ENCODE measurements at regions not wholly inside any gene's neighbourhood (a gene's known extent, or its start where the extent isn't known, plus 50 kb on each side); places are given as distances from the start of the nearest gene placed in this dataset.

GRCh38 chr10:14453593-14453992, 122.9 kb upstream of the FRMD4A start:
- Mint-ChIP-seq H3K36me3 (no peaks in the 10 kb centered on the region), H3K4me3 (no peak overlapping the region), H3K27me3 (peaks cover 17% of the 10 kb centered on the region), H3K4me1 (no peaks in the 10 kb centered on the region), H3K27ac (no peak overlapping the region), H3K9me3 (peaks cover 0 to 10% (median 1%) of the 10 kb centered on the region in 7 donors)
- H3K4me3 ChIP-seq (ENCODE audit: low read depth, low read length) = no peak overlapping the region
- H3K27me3 ChIP-seq (ENCODE audit: control insufficient read depth, insufficient read depth, low read length) = no peaks in the 10 kb centered on the region
- ATAC-seq (ENCODE audit: low read depth in 2 of 2) (no peak), DNase-seq (no peak)
- no peaks in the 10 kb centered on the region for H3K36me3 ChIP-seq (ENCODE audit: control insufficient read depth, insufficient read depth, low read length)
- H3K9me3 ChIP-seq (ENCODE audit: control insufficient read depth in 2 of 2, low read length in 2 of 2) = no peaks in the 10 kb centered on the region
- no peak overlapping the region for H3K27ac ChIP-seq (ENCODE audit: insufficient read depth, low read length, poor library complexity, severe bottlenecking)
- no peaks in the 10 kb centered on the region for H3K4me1 ChIP-seq (ENCODE audit: control insufficient read depth, insufficient read depth, low read length, poor library complexity, severe bottlenecking)

- no peaks in the 10 kb centered on the region for H3K4me1 Mint-ChIP-seq
- H3K4me3 Mint-ChIP-seq = no peak overlapping the region
Measured at GRCh38 chr10:14451341-14451740, 120.6 kb upstream of the FRMD4A start.

GRCh38 chr10:14450041-14450491, 119.3 kb upstream of the FRMD4A start:
- Mint-ChIP-seq H3K9me3 (peaks cover 0 to 3% (median 1%) of the 10 kb centered on the region in 7 donors), H3K27ac (no peak overlapping the region), H3K27me3 (peaks cover 10% of the 10 kb centered on the region), H3K4me3 (no peak overlapping the region), H3K4me1 (no peaks in the 10 kb centered on the region), H3K36me3 (no peaks in the 10 kb centered on the region)
- DNase-seq = no peak
- Histone ChIP-seq H3K27me3 (ENCODE audit: control insufficient read depth, insufficient read depth, low read length) (no peaks in the 10 kb centered on the region), H3K4me1 (ENCODE audit: control insufficient read depth, insufficient read depth, low read length, poor library complexity, severe bottlenecking) (no peaks in the 10 kb centered on the region), H3K36me3 (ENCODE audit: control insufficient read depth, insufficient read depth, low read length) (no peaks in the 10 kb centered on the region), H3K27ac (ENCODE audit: insufficient read depth, low read length, poor library complexity, severe bottlenecking) (no peak overlapping the region), H3K4me3 (ENCODE audit: low read depth, low read length) (no peak overlapping the region), H3K9me3 (ENCODE audit: control insufficient read depth in 2 of 2, low read length in 2 of 2) (no peaks in the 10 kb centered on the region)
- no peak for ATAC-seq (ENCODE audit: low read depth in 2 of 2)

More at GRCh38 chr10:14451341-14451740, 120.6 kb upstream of the FRMD4A start:
- Histone ChIP-seq H3K36me3 (ENCODE audit: control insufficient read depth, insufficient read depth, low read length) (no peaks in the 10 kb centered on the region), H3K4me3 (ENCODE audit: low read depth, low read length) (no peak overlapping the region), H3K9me3 (ENCODE audit: control insufficient read depth in 2 of 2, low read length in 2 of 2) (no peaks in the 10 kb centered on the region), H3K4me1 (ENCODE audit: control insufficient read depth, insufficient read depth, low read length, poor library complexity, severe bottlenecking) (no peaks in the 10 kb centered on the region), H3K27ac (ENCODE audit: insufficient read depth, low read length, poor library complexity, severe bottlenecking) (no peak overlapping the region), H3K27me3 (ENCODE audit: control insufficient read depth, insufficient read depth, low read length) (no peaks in the 10 kb centered on the region)
- DNase-seq (no peak), ATAC-seq (ENCODE audit: low read depth in 2 of 2) (no peak)
- Mint-ChIP-seq H3K36me3 (no peaks in the 10 kb centered on the region), H3K27ac (no peak overlapping the region), H3K9me3 (peaks cover 0 to 3% (median 1%) of the 10 kb centered on the region in 7 donors), H3K27me3 (peaks cover 4% of the 10 kb centered on the region)

GRCh38 chr10:14449293-14449815, 118.6 kb upstream of the FRMD4A start:
- Mint-ChIP-seq H3K27me3 (peaks cover 17% of the 10 kb centered on the region), H3K4me3 (no peak overlapping the region), H3K4me1 (no peaks in the 10 kb centered on the region), H3K9me3 (peaks cover 0 to 4% (median 2%) of the 10 kb centered on the region in 7 donors), H3K27ac (no peak overlapping the region), H3K36me3 (no peaks in the 10 kb centered on the region)
- ATAC-seq (ENCODE audit: low read depth in 2 of 2) = no peak
- H3K27me3 ChIP-seq (ENCODE audit: control insufficient read depth, insufficient read depth, low read length) = peaks cover 2% of the 10 kb centered on the region
- no peaks in the 10 kb centered on the region for H3K9me3 ChIP-seq (ENCODE audit: control insufficient read depth in 2 of 2, low read length in 2 of 2)
- no peaks in the 10 kb centered on the region for H3K4me1 ChIP-seq (ENCODE audit: control insufficient read depth, insufficient read depth, low read length, poor library complexity, severe bottlenecking)
- no peak overlapping the region for H3K4me3 ChIP-seq (ENCODE audit: low read depth, low read length)
- no peak overlapping the region for H3K27ac ChIP-seq (ENCODE audit: insufficient read depth, low read length, poor library complexity, severe bottlenecking)
- H3K36me3 ChIP-seq (ENCODE audit: control insufficient read depth, insufficient read depth, low read length) = no peaks in the 10 kb centered on the region
- DNase-seq = no peak

GRCh38 chr10:14448197-14448990, 117.7 kb upstream of the FRMD4A start:
- Mint-ChIP-seq H3K27ac (no peak overlapping the region), H3K36me3 (no peaks in the 10 kb centered on the region), H3K4me3 (no peak overlapping the region), H3K4me1 (no peaks in the 10 kb centered on the region), H3K9me3 (peaks cover 0 to 4% (median 2%) of the 10 kb centered on the region in 7 donors), H3K27me3 (peaks cover 22% of the 10 kb centered on the region)
- Histone ChIP-seq H3K9me3 (ENCODE audit: control insufficient read depth in 2 of 2, low read length in 2 of 2) (no peaks in the 10 kb centered on the region), H3K36me3 (ENCODE audit: control insufficient read depth, insufficient read depth, low read length) (no peaks in the 10 kb centered on the region), H3K27ac (ENCODE audit: insufficient read depth, low read length, poor library complexity, severe bottlenecking) (no peak overlapping the region), H3K27me3 (ENCODE audit: control insufficient read depth, insufficient read depth, low read length) (peaks cover 2% of the 10 kb centered on the region), H3K4me3 (ENCODE audit: low read depth, low read length) (no peak overlapping the region), H3K4me1 (ENCODE audit: control insufficient read depth, insufficient read depth, low read length, poor library complexity, severe bottlenecking) (no peaks in the 10 kb centered on the region)
- DNase-seq (no peak), ATAC-seq (ENCODE audit: low read depth in 2 of 2) (no peak)

GRCh38 chr10:14447094-14447839, 116.5 kb upstream of the FRMD4A start:
- H3K4me3 Mint-ChIP-seq = no peak overlapping the region
- H3K9me3 Mint-ChIP-seq = peaks cover 0 to 4% (median 2%) of the 10 kb centered on the region in 7 donors

GRCh38 chr10:14439451-14440259, 108.9 kb upstream of the FRMD4A start:
- no peaks in the 10 kb centered on the region for H3K4me1 ChIP-seq (ENCODE audit: control insufficient read depth, insufficient read depth, low read length, poor library complexity, severe bottlenecking)
- Mint-ChIP-seq H3K9me3 (peaks cover 0 to 2% (median 0%) of the 10 kb centered on the region in 7 donors), H3K27me3 (peaks cover 35% of the 10 kb centered on the region), H3K4me1 (no peaks in the 10 kb centered on the region), H3K27ac (no peak overlapping the region), H3K4me3 (no peak overlapping the region), H3K36me3 (no peaks in the 10 kb centered on the region)
- H3K36me3 ChIP-seq (ENCODE audit: control insufficient read depth, insufficient read depth, low read length) = no peaks in the 10 kb centered on the region
- DNase-seq = no peak
- H3K4me3 ChIP-seq (ENCODE audit: low read depth, low read length) = no peak overlapping the region
- H3K9me3 ChIP-seq (ENCODE audit: control insufficient read depth in 2 of 2, low read length in 2 of 2) = no peaks in the 10 kb centered on the region
- ATAC-seq (ENCODE audit: low read depth in 2 of 2) = no peak
- no peak overlapping the region for H3K27ac ChIP-seq (ENCODE audit: insufficient read depth, low read length, poor library complexity, severe bottlenecking)
- H3K27me3 ChIP-seq (ENCODE audit: control insufficient read depth, insufficient read depth, low read length) = no peaks in the 10 kb centered on the region

More at GRCh38 chr10:14447094-14447839, 116.5 kb upstream of the FRMD4A start:
- Mint-ChIP-seq H3K4me1 (no peaks in the 10 kb centered on the region), H3K36me3 (no peaks in the 10 kb centered on the region), H3K27ac (no peak overlapping the region), H3K27me3 (peaks cover 27% of the 10 kb centered on the region)
- no peaks in the 10 kb centered on the region for H3K36me3 ChIP-seq (ENCODE audit: control insufficient read depth, insufficient read depth, low read length)
- H3K4me3 ChIP-seq (ENCODE audit: low read depth, low read length) = no peak overlapping the region
- no peak overlapping the region for H3K27ac ChIP-seq (ENCODE audit: insufficient read depth, low read length, poor library complexity, severe bottlenecking)
- no peaks in the 10 kb centered on the region for H3K9me3 ChIP-seq (ENCODE audit: control insufficient read depth in 2 of 2, low read length in 2 of 2)
- H3K27me3 ChIP-seq (ENCODE audit: control insufficient read depth, insufficient read depth, low read length) = peaks cover 2% of the 10 kb centered on the region
- DNase-seq (no peak), ATAC-seq (ENCODE audit: low read depth in 2 of 2) (no peak)
- H3K4me1 ChIP-seq (ENCODE audit: control insufficient read depth, insufficient read depth, low read length, poor library complexity, severe bottlenecking) = no peaks in the 10 kb centered on the region

Data from CD4-positive, CD25-positive, alpha-beta regulatory T cell (primary cell).